HepG2 (cell line): ENCODE measurements at regions not wholly inside any gene's neighbourhood (a gene's known extent, or its start where the extent isn't known, plus 50 kb on each side); places are given as distances from the start of the nearest gene placed in this dataset.

ENCODE experiments used
- ATAC-seq: fragments of 200-7000 bp; cut with Tn5 transposase; 3 replicates; pipeline ENCODE4 v1.9.1; 2020; ENCODE audit warnings: mild to moderate bottlenecking, moderate library complexity
- BruUV-seq: library from RNA; stranded (reverse); fragments of 400-500 nt; replicated peaks from 2 replicates; lab custom pipeline; 2021; lab: Mats Ljungman, UMichigan
- CTCF ChIA-PET: fragments of 300-600 bp; formaldehyde crosslinking; extraction: SDS; loops from one replicate; lab custom pipeline; 2021; ENCODE audit warnings: low total read pairs, inconsistent platforms, low intra/inter-chr PET ratio; lab: Yijun Ruan, JAX
- POLR2A ChIA-PET: fragments of 350-600 bp; sonication (Branson Sonifier 250); formaldehyde crosslinking; loops from one replicate; lab custom pipeline; 2020; ENCODE audit warnings: antibody characterized with exemption, inconsistent platforms; lab: Yijun Ruan, JAX
- DNase-seq: peaks from one replicate; pipeline ENCODE4 v3.0.0-alpha.2; 2015; ENCODE audit warnings: low spot score
- FAIRE-seq: peaks from 3 replicates; lab custom pipeline; 2011; peaks lifted over from hg19 to GRCh38; lab: Jason Lieb, UNC
- H2AFZ ChIP-seq: one replicate; pipeline ENCODE4 v1.6.1; 2011; ENCODE audit warnings: low read length, inconsistent platforms
- H3K27ac ChIP-seq: fragments of 300-600 bp; 3 replicates; pipeline ENCODE4 v1.8.0; 2011; ENCODE audit warnings: mixed run types, mild to moderate bottlenecking, mixed read lengths, low read length, inconsistent platforms; ENCODE audit not compliant: insufficient read depth; ENCODE audit errors: extremely low read length
- H3K27me3 ChIP-seq, 2 experiments: fragments of 200-600 bp in 1 of 2; 2 replicates in 1 of 2; 3 replicates in 1 of 2; pipeline versions ENCODE4 v1.6.0 to v1.8.0; 2011; ENCODE audit warnings: low read length in 2 of 2, mild to moderate bottlenecking in 2 of 2, moderate library complexity in 2 of 2, inconsistent platforms in 1 of 2; ENCODE audit not compliant: insufficient read depth in 2 of 2, control insufficient read depth in 1 of 2
- H3K36me3 ChIP-seq, 2 experiments: fragments of 200-600 bp in 1 of 2; replicated peaks in 1 of 2; 2 replicates in 1 of 2; 3 replicates in 1 of 2; pipeline versions ENCODE4 v1.5.1 to v1.8.0; 2011; ENCODE audit warnings: low read length in 2 of 2, inconsistent platforms in 1 of 2; ENCODE audit not compliant: insufficient read depth in 2 of 2, control insufficient read depth in 1 of 2
- H3K4me1 ChIP-seq: 2 replicates; pipeline ENCODE4 v1.5.1; 2012; ENCODE audit warnings: low read length, inconsistent platforms; ENCODE audit not compliant: insufficient read depth
- H3K4me2 ChIP-seq: 2 replicates; pipeline ENCODE4 v1.6.0; 2011; ENCODE audit warnings: low read depth, low read length, inconsistent platforms
- H3K4me3 ChIP-seq, 3 experiments: fragments of 200-600 bp in 1 of 3; sonication (generic), shearing (Covaris generic) in 1 of 3; replicated peaks in 1 of 3; 2 replicates each; pipeline ENCODE4 v1.5.1; 2011 to 2016; ENCODE audit warnings: low read length in 3 of 3, inconsistent platforms in 2 of 3, low read depth in 2 of 3, mild to moderate bottlenecking in 2 of 3, control low read depth in 1 of 3, mixed read lengths in 1 of 3; ENCODE audit not compliant: insufficient read depth in 1 of 3
- H3K79me2 ChIP-seq: one replicate; pipeline ENCODE4 v1.6.1; 2011; ENCODE audit warnings: low read length, inconsistent platforms; ENCODE audit not compliant: insufficient read depth
- H3K9ac ChIP-seq: 2 replicates; pipeline ENCODE4 v1.6.0; 2011; ENCODE audit warnings: mild to moderate bottlenecking, low read depth, low read length, inconsistent platforms; ENCODE audit not compliant: insufficient read depth
- H3K9me3 ChIP-seq: 2 replicates; pipeline ENCODE4 v1.5.1; 2012; ENCODE audit warnings: mild to moderate bottlenecking, low read length
- H4K20me1 ChIP-seq: 2 replicates; pipeline ENCODE4 v1.6.0; 2011; ENCODE audit warnings: inconsistent platforms, mild to moderate bottlenecking, low read length, moderate library complexity; ENCODE audit not compliant: insufficient read depth
- BHLHE40 ChIP-seq: IDR thresholded peaks from 2 replicates; pipeline ENCODE4 v1.6.1; 2011; ENCODE audit warnings: low read length, improper control_type of control experiment
- BORCS8-MEF2B ChIP-seq: sonication (generic); formaldehyde crosslinking; IDR thresholded peaks from 2 replicates; pipeline ENCODE4 v1.8.0; 2022; ENCODE audit warnings: mild to moderate bottlenecking, missing genetic modification reagents
- GATAD2A ChIP-seq: IDR thresholded peaks from 2 replicates; pipeline ENCODE4 v1.6.1; 2016
- HDAC1 ChIP-seq: sonication (generic); formaldehyde crosslinking; IDR thresholded peaks from 2 replicates; pipeline ENCODE4 v1.5.1; 2020; ENCODE audit warnings: mild to moderate bottlenecking, missing genetic modification reagents
- IKZF1 ChIP-seq: fragments of 450-650 bp; IDR thresholded peaks from 2 replicates; pipeline ENCODE4 v1.7.1; 2016
- MTF2 ChIP-seq: sonication (generic); formaldehyde crosslinking; IDR thresholded peaks from 2 replicates; pipeline ENCODE4 v1.5.0; 2020; ENCODE audit warnings: missing genetic modification reagents, borderline replicate concordance
- RXRA ChIP-seq: sonication (generic); formaldehyde crosslinking; IDR thresholded peaks from 2 replicates; pipeline ENCODE4 v1.5.1; 2020; ENCODE audit warnings: missing genetic modification reagents
- SMAD1 ChIP-seq: sonication (generic); formaldehyde crosslinking; IDR thresholded peaks from 2 replicates; pipeline ENCODE4 v1.4.0; 2020; ENCODE audit warnings: missing genetic modification reagents, low read depth, mild to moderate bottlenecking, borderline replicate concordance
- SMAD3 ChIP-seq: sonication (generic); formaldehyde crosslinking; IDR thresholded peaks from 2 replicates; pipeline ENCODE4 v1.4.0; 2020; ENCODE audit warnings: missing genetic modification reagents
- XRCC5 ChIP-seq: fragments of 200-400 bp; formaldehyde crosslinking; optimal IDR thresholded peaks from 2 replicates; pipeline ENCODE3; 2017; ENCODE audit warnings: mild to moderate bottlenecking, low read length
- ZNF224 ChIP-seq: sonication (generic); formaldehyde crosslinking; IDR thresholded peaks from 2 replicates; pipeline ENCODE4 v1.5.0; 2020; ENCODE audit warnings: mild to moderate bottlenecking, missing genetic modification reagents
- WGBS: methylation state at CpG from one replicate; pipeline ENCODE4 v1.1.6; 2017; ENCODE audit warnings: low lambda C conversion rate; 5-methylcytosine and 5-hydroxymethylcytosine counted together
- in situ Hi-C: cut with HindIII; loops from 2 replicates; pipeline ENCODE4 v1.10.0; 2017; ENCODE audit warnings: low pct_unique_long_range_greater_than_20kb; ENCODE audit not compliant: extremely low pct_ligation_motif_present
- intact Hi-C: fragments of 100-400 bp; cut with micrococcal nuclease; formaldehyde crosslinking; loops from one replicate; pipeline ENCODE4 v1.10.0; 2022; ENCODE audit not compliant: unreplicated experiment
- TF ChIP-seq, protein P1 (sequence below): sonication (generic); formaldehyde crosslinking; IDR thresholded peaks from 2 replicates; pipeline ENCODE4 v1.5.0; 2020; ENCODE audit warnings: mild to moderate bottlenecking, missing genetic modification reagents
- TF ChIP-seq, protein P2 (sequence below): sonication (generic); formaldehyde crosslinking; IDR thresholded peaks from 2 replicates; pipeline ENCODE4 v1.4.0; 2020; ENCODE audit warnings: mild to moderate bottlenecking, missing genetic modification reagents
- TF ChIP-seq, protein P3 (sequence below): IDR thresholded peaks from 2 replicates; pipeline ENCODE4 v1.6.1; 2016; ENCODE audit warnings: low read depth

DNA sequence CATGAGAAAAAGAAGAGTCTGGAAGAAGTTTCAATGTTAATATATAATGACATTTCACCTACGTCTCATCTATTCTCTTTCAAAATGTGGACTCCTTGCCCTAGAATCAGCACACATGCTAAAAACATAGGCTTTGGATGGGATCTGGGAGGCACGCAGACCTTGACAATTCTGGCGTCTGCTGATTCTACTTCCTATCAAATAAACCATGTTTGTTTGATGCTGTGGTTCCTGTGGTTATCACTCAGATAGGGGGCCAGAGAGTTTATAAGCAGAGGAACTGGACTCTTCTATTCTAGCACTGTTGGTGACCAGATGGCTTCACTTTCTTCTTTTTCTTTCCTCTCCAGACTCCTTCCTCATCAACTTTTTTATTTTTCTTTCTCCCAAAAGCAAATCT is 336.8 kb downstream of the DIPK2A start:
- no peaks in the 10 kb centered on the region for H3K4me1 ChIP-seq
- H3K4me2 ChIP-seq: no peak overlapping the region
- no peak overlapping the region for H2AFZ ChIP-seq
- no peak overlapping the region for H3K27ac ChIP-seq
- ATAC-seq (no peak), FAIRE-seq (no peak)
- no peaks in the 10 kb centered on the region for H3K27me3 ChIP-seq
- CTCF ChIA-PET: no interaction called here
- in situ Hi-C loops (no loop called here), intact Hi-C loops (no loop called here)
- no peak overlapping the region for H3K9ac ChIP-seq
- H3K4me3 ChIP-seq: no peak overlapping the region
- 19% methylated on average over 3 of the region's 3 CpGs for WGBS
- H3K79me2 ChIP-seq: no peaks in the 10 kb centered on the region
- TF ChIP-seq, protein P1, sequence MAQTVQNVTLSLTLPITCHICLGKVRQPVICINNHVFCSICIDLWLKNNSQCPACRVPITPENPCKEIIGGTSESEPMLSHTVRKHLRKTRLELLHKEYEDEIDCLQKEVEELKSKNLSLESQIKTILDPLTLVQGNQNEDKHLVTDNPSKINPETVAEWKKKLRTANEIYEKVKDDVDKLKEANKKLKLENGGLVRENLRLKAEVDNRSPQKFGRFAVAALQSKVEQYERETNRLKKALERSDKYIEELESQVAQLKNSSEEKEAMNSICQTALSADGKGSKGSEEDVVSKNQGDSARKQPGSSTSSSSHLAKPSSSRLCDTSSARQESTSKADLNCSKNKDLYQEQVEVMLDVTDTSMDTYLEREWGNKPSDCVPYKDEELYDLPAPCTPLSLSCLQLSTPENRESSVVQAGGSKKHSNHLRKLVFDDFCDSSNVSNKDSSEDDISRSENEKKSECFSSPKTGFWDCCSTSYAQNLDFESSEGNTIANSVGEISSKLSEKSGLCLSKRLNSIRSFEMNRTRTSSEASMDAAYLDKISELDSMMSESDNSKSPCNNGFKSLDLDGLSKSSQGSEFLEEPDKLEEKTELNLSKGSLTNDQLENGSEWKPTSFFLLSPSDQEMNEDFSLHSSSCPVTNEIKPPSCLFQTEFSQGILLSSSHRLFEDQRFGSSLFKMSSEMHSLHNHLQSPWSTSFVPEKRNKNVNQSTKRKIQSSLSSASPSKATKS (CRISPR knock-in tag): no peak
- TF ChIP-seq, all 625 proteins: peak for 0
- DNase-seq: no peak
- BruUV-seq: no TSS peak
- POLR2A ChIA-PET: no interaction called here
- Histone ChIP-seq H3K36me3 (no peaks in the 10 kb centered on the region), H3K9me3 (peaks cover 39% of the 10 kb centered on the region), H4K20me1 (no peaks in the 10 kb centered on the region)

DNA sequence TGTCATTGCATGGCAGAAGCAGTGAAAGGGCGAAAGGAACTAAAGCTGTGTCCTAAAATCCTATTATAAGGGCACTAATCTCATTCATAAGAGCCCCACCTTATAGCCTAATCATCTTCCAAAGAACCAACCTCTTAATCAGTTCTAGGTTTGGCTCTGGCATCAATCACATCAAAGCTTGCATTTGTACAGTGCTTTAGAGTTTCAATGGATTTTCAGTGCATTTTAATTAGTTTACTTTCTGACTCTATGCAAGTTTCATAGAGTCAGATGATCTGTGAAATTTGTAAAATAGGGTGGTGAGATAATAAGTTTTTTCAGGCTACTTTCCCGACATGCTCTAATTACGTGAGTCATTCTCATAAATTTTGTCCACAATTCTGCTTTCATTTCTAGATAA is 341.1 kb downstream of the DIPK2A start:
- no peak for FAIRE-seq
- no peaks in the 10 kb centered on the region for H3K27me3 ChIP-seq
- H3K79me2 ChIP-seq: no peaks in the 10 kb centered on the region
- no peaks in the 10 kb centered on the region for H3K36me3 ChIP-seq
- ChIA-PET POLR2A (no interaction called here), CTCF (no interaction called here)
- no peak overlapping the region for H3K9ac ChIP-seq
- H3K4me1 ChIP-seq: no peaks in the 10 kb centered on the region
- WGBS: 3% methylated on average over 3 of the region's 3 CpGs
- no TSS peak for BruUV-seq
- intact Hi-C loops: no loop called here
- no peak overlapping the region for H3K4me2 ChIP-seq
- H3K4me3 ChIP-seq: no peak overlapping the region
- H3K27ac ChIP-seq: no peak overlapping the region
- H3K9me3 ChIP-seq: peaks cover 14% of the 10 kb centered on the region
- no peaks in the 10 kb centered on the region for H4K20me1 ChIP-seq
- no peak overlapping the region for H2AFZ ChIP-seq
- in situ Hi-C loops: no loop called here
- TF ChIP-seq XRCC5: no peak
- TF ChIP-seq IKZF1: no peak
- no peak for TF ChIP-seq GATAD2A (CRISPR knock-in tag)
- TF ChIP-seq, protein P2, sequence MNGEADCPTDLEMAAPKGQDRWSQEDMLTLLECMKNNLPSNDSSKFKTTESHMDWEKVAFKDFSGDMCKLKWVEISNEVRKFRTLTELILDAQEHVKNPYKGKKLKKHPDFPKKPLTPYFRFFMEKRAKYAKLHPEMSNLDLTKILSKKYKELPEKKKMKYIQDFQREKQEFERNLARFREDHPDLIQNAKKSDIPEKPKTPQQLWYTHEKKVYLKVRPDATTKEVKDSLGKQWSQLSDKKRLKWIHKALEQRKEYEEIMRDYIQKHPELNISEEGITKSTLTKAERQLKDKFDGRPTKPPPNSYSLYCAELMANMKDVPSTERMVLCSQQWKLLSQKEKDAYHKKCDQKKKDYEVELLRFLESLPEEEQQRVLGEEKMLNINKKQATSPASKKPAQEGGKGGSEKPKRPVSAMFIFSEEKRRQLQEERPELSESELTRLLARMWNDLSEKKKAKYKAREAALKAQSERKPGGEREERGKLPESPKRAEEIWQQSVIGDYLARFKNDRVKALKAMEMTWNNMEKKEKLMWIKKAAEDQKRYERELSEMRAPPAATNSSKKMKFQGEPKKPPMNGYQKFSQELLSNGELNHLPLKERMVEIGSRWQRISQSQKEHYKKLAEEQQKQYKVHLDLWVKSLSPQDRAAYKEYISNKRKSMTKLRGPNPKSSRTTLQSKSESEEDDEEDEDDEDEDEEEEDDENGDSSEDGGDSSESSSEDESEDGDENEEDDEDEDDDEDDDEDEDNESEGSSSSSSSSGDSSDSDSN (CRISPR knock-in tag): no peak
- no peak for TF ChIP-seq BORCS8-MEF2B (CRISPR knock-in tag)
- no peak for TF ChIP-seq SMAD1
- TF ChIP-seq MTF2: no peak
- TF ChIP-seq, protein P3, sequence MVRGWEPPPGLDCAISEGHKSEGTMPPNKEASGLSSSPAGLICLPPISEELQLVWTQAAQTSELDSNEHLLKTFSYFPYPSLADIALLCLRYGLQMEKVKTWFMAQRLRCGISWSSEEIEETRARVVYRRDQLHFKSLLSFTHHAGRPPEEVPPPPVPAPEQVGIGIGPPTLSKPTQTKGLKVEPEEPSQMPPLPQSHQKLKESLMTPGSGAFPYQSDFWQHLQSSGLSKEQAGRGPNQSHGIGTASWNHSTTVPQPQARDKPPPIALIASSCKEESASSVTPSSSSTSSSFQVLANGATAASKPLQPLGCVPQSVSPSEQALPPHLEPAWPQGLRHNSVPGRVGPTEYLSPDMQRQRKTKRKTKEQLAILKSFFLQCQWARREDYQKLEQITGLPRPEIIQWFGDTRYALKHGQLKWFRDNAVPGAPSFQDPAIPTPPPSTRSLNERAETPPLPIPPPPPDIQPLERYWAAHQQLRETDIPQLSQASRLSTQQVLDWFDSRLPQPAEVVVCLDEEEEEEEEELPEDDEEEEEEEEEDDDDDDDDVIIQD (CRISPR knock-in tag): no peak
- TF ChIP-seq HDAC1 (CRISPR knock-in tag): no peak
- TF ChIP-seq RXRA: no peak
- no peak for TF ChIP-seq ZNF224 (CRISPR knock-in tag)
- TF ChIP-seq SMAD3 (CRISPR knock-in tag): no peak
- no peak for TF ChIP-seq BHLHE40
- TF ChIP-seq, all 625 proteins: peak for 0
- no peak for ATAC-seq
- no peak for DNase-seq
